B cell (primary cell): ENCODE measurements at regions not wholly inside any gene's neighbourhood (a gene's known extent, or its start where the extent isn't known, plus 50 kb on each side); places are given as distances from the start of the nearest gene placed in this dataset.

Source experiments
- ATAC-seq: fragments of 200-7000 bp; cut with Tn5 transposase; one replicate; pipeline ENCODE4 v1.10.0; 2021; ENCODE audit warnings: low read depth, mild to moderate bottlenecking, moderate number of reproducible peaks, moderate library complexity
- CTCF ChIA-PET: fragments of 350-600 bp; sonication (Branson Sonifier 250); formaldehyde crosslinking; loops from one replicate; lab custom pipeline; 2021; ENCODE audit warnings: antibody characterized with exemption, inconsistent platforms; lab: Charles Lee
- POLR2A ChIA-PET: fragments of 350-600 bp; sonication (Branson Sonifier 250); formaldehyde crosslinking; loops from one replicate; lab custom pipeline; 2021; ENCODE audit warnings: antibody characterized with exemption; lab: Charles Lee
- DNase-seq: peaks from one replicate; pipeline ENCODE4 v3.0.0; 2013
- H2AFZ ChIP-seq: 2 replicates; pipeline ENCODE4 v1.6.1; 2012; ENCODE audit warnings: mild to moderate bottlenecking, low read depth, low read length; ENCODE audit not compliant: insufficient read depth, poor library complexity, severe bottlenecking
- H3K27ac ChIP-seq, 2 donors: 1 replicate in 1 of 2; 2 replicates in 1 of 2; pipeline ENCODE4 v1.5.1; 2012 to 2013; ENCODE audit warnings: low read length in 2 of 2, mild to moderate bottlenecking in 2 of 2, moderate library complexity in 1 of 2
- H3K27me3 ChIP-seq, 4 experiments: fragments of 200-600 bp in 1 of 4; sonication (generic) in 1 of 4; replicated peaks in 1 of 4; 1 replicate in 2 of 4; 2 replicates in 2 of 4; pipeline versions ENCODE4 v1.6.1 to v1.7.0; 2013 to 2016; ENCODE audit warnings: low read length in 3 of 4, mild to moderate bottlenecking in 2 of 4, mixed read lengths in 1 of 4, moderate library complexity in 1 of 4; ENCODE audit not compliant: insufficient read depth in 4 of 4, control insufficient read depth in 3 of 4; ENCODE audit errors: control extremely low read depth in 1 of 4
- H3K36me3 ChIP-seq, 2 experiments: replicated peaks in 1 of 2; 1 replicate in 1 of 2; 2 replicates in 1 of 2; pipeline versions ENCODE4 v1.6.1 to v1.7.1; 2013; ENCODE audit warnings: low read length in 1 of 2; ENCODE audit not compliant: insufficient read depth in 2 of 2, control insufficient read depth in 1 of 2; ENCODE audit errors: control extremely low read depth in 1 of 2, extremely low read depth in 1 of 2
- H3K4me1 ChIP-seq, 2 donors: fragments of 200-600 bp in 1 of 2; sonication (generic) in 1 of 2; 1 replicate in 1 of 2; 2 replicates in 1 of 2; pipeline versions ENCODE4 v1.5.1 to v1.6.1; 2013 to 2017; ENCODE audit warnings: low read length in 2 of 2; ENCODE audit not compliant: control insufficient read depth in 2 of 2, insufficient read depth in 2 of 2
- H3K4me2 ChIP-seq: replicated peaks from 2 replicates; pipeline ENCODE3; 2012; ENCODE audit warnings: mild to moderate bottlenecking, low read depth, low read length; ENCODE audit not compliant: poor library complexity, severe bottlenecking
- H3K4me3 ChIP-seq, 5 experiments: fragments of 200-600 bp in 1 of 5; sonication (generic) in 1 of 5; 1 replicate in 3 of 5; 2 replicates in 2 of 5; pipeline versions ENCODE4 v1.5.1 to v1.7.0; 2011 to 2016; ENCODE audit warnings: low read length in 4 of 5, mild to moderate bottlenecking in 4 of 5, low read depth in 2 of 5, control low read depth in 1 of 5, moderate library complexity in 1 of 5; ENCODE audit not compliant: insufficient read depth in 1 of 5; ENCODE audit errors: control extremely low read depth in 1 of 5, extremely low read depth in 1 of 5
- H3K79me2 ChIP-seq: fragments of 200-600 bp; sonication (generic); one replicate; pipeline ENCODE4 v1.6.0; 2016; ENCODE audit warnings: low read length; ENCODE audit not compliant: control insufficient read depth, insufficient read depth
- H3K9ac ChIP-seq: fragments of 200-600 bp; sonication (generic); 2 replicates; pipeline ENCODE4 v1.6.1; 2017; ENCODE audit warnings: mild to moderate bottlenecking, low read length, moderate library complexity
- H3K9me3 ChIP-seq, 3 donors: one replicate each; pipeline versions ENCODE4 v1.6.1 to v1.7.1; 2013; ENCODE audit warnings: low read length in 2 of 3; ENCODE audit not compliant: control insufficient read depth in 2 of 3, insufficient read depth in 1 of 3; ENCODE audit errors: control extremely low read depth in 1 of 3
- H4K20me1 ChIP-seq: 2 replicates; pipeline ENCODE4 v1.6.0; 2012; ENCODE audit warnings: mild to moderate bottlenecking, low read length; ENCODE audit not compliant: insufficient read depth, control insufficient read depth, poor library complexity, severe bottlenecking
- H3K27ac Mint-ChIP-seq: one replicate; pipeline ENCODE4 v1.8.0; 2021; ENCODE audit warnings: mixed read lengths
- H3K27me3 Mint-ChIP-seq: one replicate; pipeline ENCODE4 v1.8.0; 2021; ENCODE audit warnings: mixed read lengths
- H3K4me1 Mint-ChIP-seq: one replicate; pipeline ENCODE4 v1.8.0; 2021; ENCODE audit warnings: mixed read lengths
- H3K4me3 Mint-ChIP-seq: one replicate; pipeline ENCODE4 v1.8.0; 2021; ENCODE audit warnings: mixed read lengths
- H3K9me3 Mint-ChIP-seq: one replicate; pipeline ENCODE4 v1.8.0; 2022; ENCODE audit warnings: mixed read lengths; ENCODE audit not compliant: insufficient read depth
- CTCF ChIP-seq: fragments of 200-600 bp; IDR thresholded peaks from one replicate; pipeline ENCODE4 v1.8.0; 2022; ENCODE audit warnings: antibody characterized with exemption, mild to moderate bottlenecking
- EZH2 ChIP-seq: IDR thresholded peaks from 2 replicates; pipeline ENCODE4 v1.6.1; 2012; ENCODE audit warnings: borderline replicate concordance, low read depth, mild to moderate bottlenecking, moderate library complexity, low read length; ENCODE audit not compliant: insufficient read depth, poor library complexity, severe bottlenecking
- WGBS: methylation state at CpG from one replicate; pipeline ENCODE4 v1.1.5; 2013; ENCODE audit warnings: missing lambda C conversion rate; ENCODE audit not compliant: insufficient coverage; 5-methylcytosine and 5-hydroxymethylcytosine counted together
- intact Hi-C: fragments of 100-400 bp; cut with micrococcal nuclease; formaldehyde crosslinking; loops from one replicate; pipeline ENCODE4 v1.10.0; 2022

- peaks cover 0 to 4% (median 0%) of the 10 kb centered on the region in 3 donors for H3K9me3 ChIP-seq
- H3K27ac ChIP-seq = no peak overlapping the region
- no peaks in the 10 kb centered on the region for H3K4me1 ChIP-seq
- CTCF ChIA-PET = no interaction called here
- H2AFZ ChIP-seq = no peak overlapping the region
- no peaks in the 10 kb centered on the region for H3K79me2 ChIP-seq
- ATAC-seq (no peak), DNase-seq (no peak)
- no peak overlapping the region for H3K27ac Mint-ChIP-seq
- no peaks in the 10 kb centered on the region for H3K36me3 ChIP-seq
- WGBS = no CpG with 5 or more reads among the region's 2 CpGs
- POLR2A ChIA-PET = no interaction called here
- H3K4me3 Mint-ChIP-seq = no peak overlapping the region
- TF ChIP-seq CTCF (no peak), EZH2 (no peak)
- no peaks in the 10 kb centered on the region for H4K20me1 ChIP-seq
- H3K4me2 ChIP-seq = no peak overlapping the region
- intact Hi-C loops = no loop called here
- H3K9me3 Mint-ChIP-seq = peaks cover 3% of the 10 kb centered on the region
- H3K4me1 Mint-ChIP-seq = no peaks in the 10 kb centered on the region
- no peaks in the 10 kb centered on the region for H3K27me3 Mint-ChIP-seq
- H3K9ac ChIP-seq = no peak overlapping the region
- no peaks in the 10 kb centered on the region for H3K27me3 ChIP-seq
- H3K4me3 ChIP-seq = no peak overlapping the region
Observed at GRCh38 chr5:85841653-85842052, 776.1 kb upstream of the COX7C start.

- H3K4me2 ChIP-seq = no peak overlapping the region
- no peak for ATAC-seq
- no peaks in the 10 kb centered on the region for H3K4me1 ChIP-seq
- no peaks in the 10 kb centered on the region for H3K27me3 ChIP-seq
- DNase-seq = no peak
- Mint-ChIP-seq H3K27me3 (no peaks in the 10 kb centered on the region), H3K4me3 (no peak overlapping the region), H3K9me3 (peaks cover 6% of the 10 kb centered on the region), H3K4me1 (no peaks in the 10 kb centered on the region), H3K27ac (no peak overlapping the region)
- no peak overlapping the region for H3K27ac ChIP-seq
- no peak overlapping the region for H2AFZ ChIP-seq
- H4K20me1 ChIP-seq = no peaks in the 10 kb centered on the region
- intact Hi-C loops = no loop called here
- H3K79me2 ChIP-seq = no peaks in the 10 kb centered on the region
- TF ChIP-seq EZH2 = no peak
- TF ChIP-seq CTCF = no peak
- H3K9me3 ChIP-seq = peaks cover 0 to 4% (median 0%) of the 10 kb centered on the region in 3 donors
- 91% methylated on average over 11 of the region's 11 CpGs for WGBS
- ChIA-PET POLR2A (no interaction called here), CTCF (no interaction called here)
- H3K36me3 ChIP-seq = no peaks in the 10 kb centered on the region
- H3K4me3 ChIP-seq = no peak overlapping the region
- no peak overlapping the region for H3K9ac ChIP-seq
Observed at GRCh38 chr5:85843535-85843934, 774.2 kb upstream of the COX7C start.
